ENCODE measurements at regions not wholly inside any gene's neighbourhood (a gene's known extent, or its start where the extent isn't known, plus 50 kb on each side); places are given as distances from the start of the nearest gene placed in this dataset.
A peak's percentile ranks its signal among the peaks of the same experiment; 100 is the strongest.
"Not testable (repeated sequence)": the region's sequence is repeated elsewhere in the genome, so short reads cannot be mapped to it uniquely, and the experiment has no call there.

DNA sequence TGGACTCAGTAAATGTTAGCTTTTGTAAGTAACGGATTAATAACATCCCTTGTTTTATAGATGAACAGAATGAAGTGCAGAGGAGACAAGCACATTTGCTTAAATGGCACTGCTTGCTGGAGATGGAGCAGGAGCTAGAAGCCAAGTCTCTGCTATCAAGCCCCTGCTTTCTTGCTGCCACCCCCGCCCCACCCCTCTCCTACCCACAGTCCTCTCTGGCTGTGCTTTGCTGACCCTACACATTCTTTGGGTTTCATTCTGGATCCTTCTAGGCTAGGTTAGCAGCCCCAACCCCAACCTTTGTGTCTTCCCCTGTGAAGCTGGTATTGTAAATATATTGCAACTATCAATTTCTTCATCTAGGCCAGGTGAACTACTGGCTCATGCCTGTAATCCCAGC lies 77.5 kb upstream of the CAPZB start:
- Histone ChIP-seq H3K9ac (ENCODE audit: low read length in 5 of 5) (no peak overlapping the region), H3K27me3 (ENCODE audit: control insufficient read depth in 5 of 5, insufficient read depth in 4 of 5, low read length in 5 of 5) (no peaks in the 10 kb centered on the region), H3K9me3 (ENCODE audit: control insufficient read depth in 5 of 5, low read length in 5 of 5) (no peaks in the 10 kb centered on the region), H3K4me3 (ENCODE audit: low read depth in 1 of 5, low read length in 5 of 5) (no peak overlapping the region), H3K27ac (ENCODE audit: low read depth, low read length) (peak overlapping the region; percentile 19), H3K36me3 (ENCODE audit: control insufficient read depth in 5 of 5, insufficient read depth in 5 of 5, low read length in 5 of 5) (no peaks in the 10 kb centered on the region), H3K4me1 (ENCODE audit: control insufficient read depth in 5 of 5, insufficient read depth in 5 of 5, low read length in 5 of 5) (peaks cover 0 to 18% (median 16%) of the 10 kb centered on the region in 5 donors)

GRCh38 chr1:19560480-19560879 lies 75.1 kb upstream of the CAPZB start:
- Histone ChIP-seq H3K27me3 (ENCODE audit: control insufficient read depth in 5 of 5, insufficient read depth in 4 of 5, low read length in 5 of 5) (no peaks in the 10 kb centered on the region), H3K9me3 (ENCODE audit: control insufficient read depth in 5 of 5, low read length in 5 of 5) (no peaks in the 10 kb centered on the region), H3K9ac (ENCODE audit: low read length in 5 of 5) (no peak overlapping the region), H3K36me3 (ENCODE audit: control insufficient read depth in 5 of 5, insufficient read depth in 5 of 5, low read length in 5 of 5) (no peaks in the 10 kb centered on the region), H3K27ac (ENCODE audit: low read depth, low read length) (no peak overlapping the region), H3K4me3 (ENCODE audit: low read depth in 1 of 5, low read length in 5 of 5) (no peak overlapping the region), H3K4me1 (ENCODE audit: control insufficient read depth in 5 of 5, insufficient read depth in 5 of 5, low read length in 5 of 5) (peaks cover 0 to 18% (median 16%) of the 10 kb centered on the region in 5 donors)

GRCh38 chr1:19559641-19560040 lies 74.3 kb upstream of the CAPZB start:
- no peaks in the 10 kb centered on the region for H3K9me3 ChIP-seq (ENCODE audit: control insufficient read depth in 5 of 5, low read length in 5 of 5)
- H3K9ac ChIP-seq (ENCODE audit: low read length in 5 of 5), result no peak overlapping the region
- H3K4me1 ChIP-seq (ENCODE audit: control insufficient read depth in 5 of 5, insufficient read depth in 5 of 5, low read length in 5 of 5), result peaks cover 0 to 18% (median 16%) of the 10 kb centered on the region in 5 donors
- H3K27ac ChIP-seq (ENCODE audit: low read depth, low read length), result no peak overlapping the region
- H3K36me3 ChIP-seq (ENCODE audit: control insufficient read depth in 5 of 5, insufficient read depth in 5 of 5, low read length in 5 of 5), result no peaks in the 10 kb centered on the region
- no peaks in the 10 kb centered on the region for H3K27me3 ChIP-seq (ENCODE audit: control insufficient read depth in 5 of 5, insufficient read depth in 4 of 5, low read length in 5 of 5)
- H3K4me3 ChIP-seq (ENCODE audit: low read depth in 1 of 5, low read length in 5 of 5), result no peak overlapping the region

DNA sequence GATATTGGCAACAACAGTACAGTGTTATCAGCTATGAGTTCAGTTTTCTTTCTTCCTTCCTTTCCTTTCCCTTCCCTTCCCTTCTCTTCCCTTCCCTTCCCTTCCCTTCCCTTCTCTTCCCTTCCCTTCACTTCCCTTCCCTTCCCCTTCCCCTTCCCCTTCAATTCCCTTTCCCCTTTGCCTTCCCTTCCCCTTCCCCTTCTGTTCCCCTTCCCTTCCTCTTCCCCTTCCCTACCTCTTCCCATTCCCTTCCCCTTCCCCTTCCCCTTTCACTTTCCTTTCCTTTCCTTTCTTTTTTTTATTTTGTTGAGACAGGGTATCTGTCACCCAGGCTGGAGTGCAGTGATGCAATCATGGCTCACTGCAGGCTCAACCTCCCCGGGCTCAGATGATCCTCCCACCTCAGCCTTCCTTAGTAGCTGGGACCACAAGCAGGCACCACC lies 72.3 kb upstream of the CAPZB start:
- H3K27me3 ChIP-seq (ENCODE audit: control insufficient read depth in 5 of 5, insufficient read depth in 4 of 5, low read length in 5 of 5), result no peaks in the 10 kb centered on the region
- no peak overlapping the region for H3K9ac ChIP-seq (ENCODE audit: low read length in 5 of 5)

GRCh38 chr1:19554090-19554489 lies 68.8 kb upstream of the CAPZB start:
- H3K4me3 ChIP-seq (ENCODE audit: low read depth in 1 of 5, low read length in 5 of 5), result no peak overlapping the region

More for the DNA sequence above, 72.3 kb upstream of the CAPZB start:
- Histone ChIP-seq H3K4me1 (ENCODE audit: control insufficient read depth in 5 of 5, insufficient read depth in 5 of 5, low read length in 5 of 5) (no peaks in the 10 kb centered on the region), H3K9me3 (ENCODE audit: control insufficient read depth in 5 of 5, low read length in 5 of 5) (no peaks in the 10 kb centered on the region), H3K4me3 (ENCODE audit: low read depth in 1 of 5, low read length in 5 of 5) (no peak overlapping the region), H3K36me3 (ENCODE audit: control insufficient read depth in 5 of 5, insufficient read depth in 5 of 5, low read length in 5 of 5) (no peaks in the 10 kb centered on the region), H3K27ac (ENCODE audit: low read depth, low read length) (no peak overlapping the region)

DNA sequence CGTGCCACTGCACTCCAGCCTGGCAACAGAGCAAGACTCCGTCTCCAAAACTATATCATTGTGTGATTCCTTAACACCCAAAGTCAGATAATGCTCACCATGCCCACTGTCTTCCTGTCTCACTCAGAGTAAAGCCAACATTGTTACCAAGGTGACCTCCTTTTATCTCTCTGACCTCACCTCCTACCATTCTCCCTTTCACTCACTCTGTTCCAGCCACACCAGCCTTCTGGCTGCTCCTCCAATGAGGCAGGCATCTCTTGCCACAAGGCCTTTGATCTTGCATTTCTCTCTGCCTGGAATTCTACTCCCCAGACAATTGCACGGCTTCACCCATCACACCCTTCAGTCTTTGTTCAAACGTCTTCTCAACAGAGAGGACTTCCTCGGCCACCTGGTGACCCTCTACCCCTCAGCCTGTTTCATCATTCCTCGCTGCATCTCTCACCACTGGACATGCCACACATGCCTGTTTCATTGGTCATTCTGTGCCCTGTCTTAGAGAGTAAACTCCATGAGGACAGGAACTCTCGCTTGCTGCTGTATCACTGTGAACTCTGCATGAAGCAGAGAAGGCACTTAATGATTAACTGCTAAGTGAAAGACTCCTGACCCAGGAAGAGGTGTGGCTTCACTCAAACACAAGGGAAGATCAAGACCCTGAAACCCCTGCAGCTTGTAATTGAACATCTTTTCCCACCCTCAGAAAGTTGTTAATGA lies 67.1 kb upstream of the CAPZB start:
- Histone ChIP-seq H3K36me3 (ENCODE audit: control insufficient read depth in 5 of 5, insufficient read depth in 5 of 5, low read length in 5 of 5) (no peaks in the 10 kb centered on the region), H3K4me1 (ENCODE audit: control insufficient read depth in 5 of 5, insufficient read depth in 5 of 5, low read length in 5 of 5) (no peaks in the 10 kb centered on the region), H3K27me3 (ENCODE audit: control insufficient read depth in 5 of 5, insufficient read depth in 4 of 5, low read length in 5 of 5) (no peaks in the 10 kb centered on the region), H3K4me3 (ENCODE audit: low read depth in 1 of 5, low read length in 5 of 5) (no peak overlapping the region), H3K9ac (ENCODE audit: low read length in 5 of 5) (no peak overlapping the region), H3K9me3 (ENCODE audit: control insufficient read depth in 5 of 5, low read length in 5 of 5) (peaks cover 0 to 7% (median 2%) of the 10 kb centered on the region in 5 donors), H3K27ac (ENCODE audit: low read depth, low read length) (no peak overlapping the region)

More at GRCh38 chr1:19554090-19554489, 68.8 kb upstream of the CAPZB start:
- Histone ChIP-seq H3K27ac (ENCODE audit: low read depth, low read length) (no peak overlapping the region), H3K27me3 (ENCODE audit: control insufficient read depth in 5 of 5, insufficient read depth in 4 of 5, low read length in 5 of 5) (no peaks in the 10 kb centered on the region), H3K9me3 (ENCODE audit: control insufficient read depth in 5 of 5, low read length in 5 of 5) (peaks cover 0 to 5% (median 0%) of the 10 kb centered on the region in 5 donors), H3K36me3 (ENCODE audit: control insufficient read depth in 5 of 5, insufficient read depth in 5 of 5, low read length in 5 of 5) (no peaks in the 10 kb centered on the region), H3K4me1 (ENCODE audit: control insufficient read depth in 5 of 5, insufficient read depth in 5 of 5, low read length in 5 of 5) (no peaks in the 10 kb centered on the region), H3K9ac (ENCODE audit: low read length in 5 of 5) (no peak overlapping the region)

- not testable (repeated sequence) for H3K36me3 ChIP-seq (ENCODE audit: control insufficient read depth in 5 of 5, insufficient read depth in 5 of 5, low read length in 5 of 5); H3K27me3 ChIP-seq (ENCODE audit: control insufficient read depth in 5 of 5, insufficient read depth in 4 of 5, low read length in 5 of 5); H3K9ac ChIP-seq (ENCODE audit: low read length in 5 of 5); H3K4me1 ChIP-seq (ENCODE audit: control insufficient read depth in 5 of 5, insufficient read depth in 5 of 5, low read length in 5 of 5); H3K27ac ChIP-seq (ENCODE audit: low read depth, low read length); H3K4me3 ChIP-seq (ENCODE audit: low read depth in 1 of 5, low read length in 5 of 5)
- H3K9me3 ChIP-seq (ENCODE audit: control insufficient read depth in 5 of 5, low read length in 5 of 5), result peaks cover 0 to 10% (median 8%) of the 10 kb centered on the region in 5 donors
Observed at GRCh38 chr1:19551837-19552236, 66.5 kb upstream of the CAPZB start.

- not testable (repeated sequence) for H3K36me3 ChIP-seq (ENCODE audit: control insufficient read depth in 5 of 5, insufficient read depth in 5 of 5, low read length in 5 of 5); H3K27ac ChIP-seq (ENCODE audit: low read depth, low read length); H3K4me1 ChIP-seq (ENCODE audit: control insufficient read depth in 5 of 5, insufficient read depth in 5 of 5, low read length in 5 of 5); H3K4me3 ChIP-seq (ENCODE audit: low read depth in 1 of 5, low read length in 5 of 5); H3K9ac ChIP-seq (ENCODE audit: low read length in 5 of 5); H3K27me3 ChIP-seq (ENCODE audit: control insufficient read depth in 5 of 5, insufficient read depth in 4 of 5, low read length in 5 of 5)
- peaks cover 0 to 16% (median 9%) of the 10 kb centered on the region in 5 donors for H3K9me3 ChIP-seq (ENCODE audit: control insufficient read depth in 5 of 5, low read length in 5 of 5)
Observed at GRCh38 chr1:19550437-19550836, 65.1 kb upstream of the CAPZB start.

- Histone ChIP-seq H3K27me3 (ENCODE audit: control insufficient read depth in 5 of 5, insufficient read depth in 4 of 5, low read length in 5 of 5) (no peaks in the 10 kb centered on the region), H3K27ac (ENCODE audit: low read depth, low read length) (no peak overlapping the region), H3K4me1 (ENCODE audit: control insufficient read depth in 5 of 5, insufficient read depth in 5 of 5, low read length in 5 of 5) (no peaks in the 10 kb centered on the region), H3K9me3 (ENCODE audit: control insufficient read depth in 5 of 5, low read length in 5 of 5) (peaks cover 0 to 16% (median 9%) of the 10 kb centered on the region in 5 donors), H3K9ac (ENCODE audit: low read length in 5 of 5) (no peak overlapping the region), H3K4me3 (ENCODE audit: low read depth in 1 of 5, low read length in 5 of 5) (no peak overlapping the region), H3K36me3 (ENCODE audit: control insufficient read depth in 5 of 5, insufficient read depth in 5 of 5, low read length in 5 of 5) (no peaks in the 10 kb centered on the region)
Observed at GRCh38 chr1:19547814-19548213, 62.5 kb upstream of the CAPZB start.

DNA sequence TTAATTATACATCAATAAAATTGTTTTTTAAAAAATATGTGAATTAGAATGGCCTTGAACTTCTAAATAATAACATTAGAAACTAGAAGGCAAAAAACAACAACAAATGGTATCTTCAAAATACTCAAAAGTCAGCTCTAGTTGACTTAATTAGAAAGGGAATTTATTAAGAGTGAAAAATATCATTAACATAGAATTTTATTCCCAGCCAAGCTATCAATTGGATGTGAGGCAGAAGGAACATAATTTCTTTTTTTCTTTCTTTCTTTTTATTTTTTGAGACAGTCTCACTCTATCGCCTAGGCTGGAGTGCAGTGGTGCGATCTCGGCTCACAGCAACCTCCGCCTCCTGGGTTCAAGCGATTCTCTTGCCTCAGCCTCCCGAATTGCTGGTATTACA lies 51.2 kb upstream of the CAPZB start:
- H3K27me3 ChIP-seq (ENCODE audit: control insufficient read depth in 5 of 5, insufficient read depth in 4 of 5, low read length in 5 of 5), result no peaks in the 10 kb centered on the region
- H3K9me3 ChIP-seq (ENCODE audit: control insufficient read depth in 5 of 5, low read length in 5 of 5), result peaks cover 0 to 6% (median under 1%) of the 10 kb centered on the region in 5 donors
- H3K4me3 ChIP-seq (ENCODE audit: low read depth in 1 of 5, low read length in 5 of 5), result no peak overlapping the region
- H3K36me3 ChIP-seq (ENCODE audit: control insufficient read depth in 5 of 5, insufficient read depth in 5 of 5, low read length in 5 of 5), result no peaks in the 10 kb centered on the region
- H3K9ac ChIP-seq (ENCODE audit: low read length in 5 of 5), result no peak overlapping the region
- no peak overlapping the region for H3K27ac ChIP-seq (ENCODE audit: low read depth, low read length)
- peaks cover 0 to 9% (median 7%) of the 10 kb centered on the region in 5 donors for H3K4me1 ChIP-seq (ENCODE audit: control insufficient read depth in 5 of 5, insufficient read depth in 5 of 5, low read length in 5 of 5)

Measured in subcutaneous abdominal adipose tissue (tissue), 5 donors.